ENCODE measurements at regions not wholly inside any gene's neighbourhood (a gene's known extent, or its start where the extent isn't known, plus 50 kb on each side); places are given as distances from the start of the nearest gene placed in this dataset.

DNA sequence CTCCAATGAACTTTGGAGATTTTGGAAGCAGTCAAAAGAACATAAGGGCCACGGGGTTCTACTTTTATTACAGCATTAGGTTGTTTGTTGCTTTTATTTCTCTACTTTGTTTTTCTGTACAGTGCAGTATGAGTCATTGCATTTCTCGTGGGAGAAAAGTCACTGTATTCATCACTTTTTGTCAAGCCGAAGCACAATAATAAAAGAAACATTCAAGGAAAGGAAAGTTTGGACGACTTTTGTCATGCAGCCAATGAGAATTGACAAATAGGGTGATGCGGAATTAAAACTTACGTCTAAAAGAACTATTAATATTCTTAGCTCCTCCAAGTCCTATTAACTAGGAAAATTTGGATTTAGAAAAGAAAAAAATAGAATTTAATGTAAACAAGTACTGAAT, 209.9 kb downstream of the TMEM182 start:
- no peaks in the 10 kb centered on the region for H3K9me3 ChIP-seq (ENCODE audit: control insufficient read depth in 4 of 4, insufficient read depth in 3 of 4, low read length in 3 of 4)
- DNase-seq (peak in 2 of 3 donors; percentile 67 to 84), ATAC-seq (ENCODE audit: insufficient read depth, low FRiP score) (no peak)
- H3K4me1 ChIP-seq (ENCODE audit: control insufficient read depth in 5 of 5, insufficient read depth in 5 of 5, low read length in 5 of 5) = peaks cover 0 to 18% (median 0%) of the 10 kb centered on the region in 5 donors
- WGBS, 2 donors = 73 to 80% methylated on average over 6 of the region's 6 CpGs
- H3K36me3 ChIP-seq (ENCODE audit: control insufficient read depth in 4 of 4, insufficient read depth in 4 of 4, low read length in 4 of 4) = no peaks in the 10 kb centered on the region
- no peak overlapping the region for H3K27ac ChIP-seq (ENCODE audit: low read depth in 1 of 2, low read length in 1 of 2)
- H3K27me3 ChIP-seq (ENCODE audit: control insufficient read depth in 3 of 3, insufficient read depth in 3 of 3, low read length in 2 of 3) = no peaks in the 10 kb centered on the region
- TF ChIP-seq, protein P1, sequence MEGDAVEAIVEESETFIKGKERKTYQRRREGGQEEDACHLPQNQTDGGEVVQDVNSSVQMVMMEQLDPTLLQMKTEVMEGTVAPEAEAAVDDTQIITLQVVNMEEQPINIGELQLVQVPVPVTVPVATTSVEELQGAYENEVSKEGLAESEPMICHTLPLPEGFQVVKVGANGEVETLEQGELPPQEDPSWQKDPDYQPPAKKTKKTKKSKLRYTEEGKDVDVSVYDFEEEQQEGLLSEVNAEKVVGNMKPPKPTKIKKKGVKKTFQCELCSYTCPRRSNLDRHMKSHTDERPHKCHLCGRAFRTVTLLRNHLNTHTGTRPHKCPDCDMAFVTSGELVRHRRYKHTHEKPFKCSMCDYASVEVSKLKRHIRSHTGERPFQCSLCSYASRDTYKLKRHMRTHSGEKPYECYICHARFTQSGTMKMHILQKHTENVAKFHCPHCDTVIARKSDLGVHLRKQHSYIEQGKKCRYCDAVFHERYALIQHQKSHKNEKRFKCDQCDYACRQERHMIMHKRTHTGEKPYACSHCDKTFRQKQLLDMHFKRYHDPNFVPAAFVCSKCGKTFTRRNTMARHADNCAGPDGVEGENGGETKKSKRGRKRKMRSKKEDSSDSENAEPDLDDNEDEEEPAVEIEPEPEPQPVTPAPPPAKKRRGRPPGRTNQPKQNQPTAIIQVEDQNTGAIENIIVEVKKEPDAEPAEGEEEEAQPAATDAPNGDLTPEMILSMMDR (IDR thresholded peaks at IDR 0.05; ENCODE audit: control extremely low read depth, extremely low read depth) = no peak
- H3K9ac ChIP-seq (ENCODE audit: insufficient read depth in 1 of 2, low read length in 2 of 2) = no peak overlapping the region
- no peak overlapping the region for H3K4me3 ChIP-seq

DNA sequence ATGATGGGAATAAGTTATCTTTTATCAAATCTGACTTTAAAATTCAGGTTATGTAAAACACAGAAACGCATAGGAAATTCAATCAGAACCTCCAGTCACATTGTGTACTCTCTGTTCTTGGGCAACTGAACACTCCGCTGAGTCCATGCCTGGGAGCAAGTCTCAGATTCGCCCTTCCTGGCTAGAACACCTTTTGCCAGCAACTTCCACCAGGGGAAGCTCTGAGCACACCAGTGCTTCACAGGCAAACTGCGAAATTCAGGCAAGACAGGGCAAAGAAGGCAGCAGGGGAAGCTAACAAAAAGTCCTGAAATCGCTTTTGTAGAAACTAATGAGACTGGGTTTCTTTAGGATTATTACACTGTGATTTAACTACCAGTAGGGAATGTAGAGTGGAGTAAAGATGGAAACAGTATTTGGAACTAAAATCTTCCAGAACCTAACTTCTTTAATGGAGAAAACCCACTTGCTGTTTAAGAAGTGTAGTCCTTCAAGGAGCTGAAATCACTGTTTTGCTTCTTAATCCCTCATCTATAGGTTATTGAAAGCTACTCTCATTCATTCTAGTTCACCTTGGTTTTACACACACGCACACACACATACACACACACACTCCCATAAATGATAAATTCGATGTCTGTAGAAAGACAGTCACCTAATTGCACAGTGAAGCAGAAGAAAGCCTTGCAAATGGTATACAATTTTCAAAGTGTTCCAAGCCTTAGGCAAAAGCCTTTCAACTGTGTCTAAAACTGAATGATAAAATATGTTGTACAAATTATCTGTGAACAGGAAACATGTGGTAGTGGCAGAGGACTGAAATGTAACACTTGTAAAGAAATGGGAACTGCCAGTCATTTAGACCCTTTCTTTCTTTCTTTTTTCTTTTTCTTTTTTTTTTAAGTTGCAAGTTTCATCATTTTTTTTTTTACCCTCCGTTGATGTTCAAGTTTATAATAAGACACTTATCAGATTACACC, 214.5 kb downstream of the TMEM182 start:
- Histone ChIP-seq H3K9ac (ENCODE audit: insufficient read depth in 1 of 2, low read length in 2 of 2) (no peak overlapping the region), H3K27me3 (ENCODE audit: control insufficient read depth in 3 of 3, insufficient read depth in 3 of 3, low read length in 2 of 3) (no peaks in the 10 kb centered on the region), H3K9me3 (ENCODE audit: control insufficient read depth in 4 of 4, insufficient read depth in 3 of 4, low read length in 3 of 4) (no peaks in the 10 kb centered on the region), H3K27ac (ENCODE audit: low read depth in 1 of 2, low read length in 1 of 2) (no peak overlapping the region), H3K4me3 (no peak overlapping the region), H3K4me1 (ENCODE audit: control insufficient read depth in 5 of 5, insufficient read depth in 5 of 5, low read length in 5 of 5) (peaks cover 0 to 27% (median 0%) of the 10 kb centered on the region in 5 donors), H3K36me3 (ENCODE audit: control insufficient read depth in 4 of 4, insufficient read depth in 4 of 4, low read length in 4 of 4) (no peaks in the 10 kb centered on the region)
- TF ChIP-seq, protein P1 (IDR thresholded peaks at IDR 0.05; ENCODE audit: control extremely low read depth, extremely low read depth) = peak; percentile 5
- 31% methylated on average over 8 of the region's 8 CpGs for WGBS, 2 donors
- peak; percentile 68 to 90 (median 84) for DNase-seq
- ATAC-seq (ENCODE audit: insufficient read depth, low FRiP score) = no peak

DNA sequence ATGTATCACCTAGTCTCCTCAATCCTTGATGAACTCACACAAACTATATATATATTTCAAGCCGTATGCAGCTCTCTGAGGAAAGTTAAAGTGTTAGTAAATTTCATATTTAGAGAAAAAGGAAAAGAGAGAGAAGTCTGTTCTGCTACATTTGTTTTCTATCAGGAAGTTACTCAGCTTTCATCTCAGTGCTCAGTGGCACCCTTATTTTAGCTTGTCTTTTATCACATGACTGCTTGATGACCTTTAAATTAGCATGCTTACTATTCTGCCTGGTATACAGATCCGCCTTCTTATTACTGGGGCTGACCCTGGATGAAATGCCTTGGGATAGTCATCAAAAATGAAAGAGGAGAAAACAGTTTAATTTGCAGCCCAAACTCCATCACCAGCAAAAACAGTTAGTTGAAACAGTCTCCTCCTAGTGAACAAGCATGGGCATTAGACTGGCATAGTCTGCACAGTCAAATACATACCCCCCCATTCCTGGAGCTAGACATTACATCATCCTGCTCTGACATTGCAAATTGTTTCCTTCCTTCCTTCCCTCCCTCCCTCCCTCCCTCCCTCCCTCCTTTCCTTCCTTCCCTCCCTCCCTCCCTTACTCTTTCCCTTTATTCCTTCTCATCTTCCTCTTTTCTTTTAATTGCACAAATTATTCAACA, 215.7 kb downstream of the TMEM182 start:
- ATAC-seq (ENCODE audit: insufficient read depth, low FRiP score) = no peak
- no peak overlapping the region for H3K9ac ChIP-seq (ENCODE audit: insufficient read depth in 1 of 2, low read length in 2 of 2)
- H3K27ac ChIP-seq (ENCODE audit: low read depth in 1 of 2, low read length in 1 of 2) = no peak overlapping the region
- no peaks in the 10 kb centered on the region for H3K27me3 ChIP-seq (ENCODE audit: control insufficient read depth in 3 of 3, insufficient read depth in 3 of 3, low read length in 2 of 3)
- no peak for DNase-seq
- peaks cover 0 to 27% (median 0%) of the 10 kb centered on the region in 5 donors for H3K4me1 ChIP-seq (ENCODE audit: control insufficient read depth in 5 of 5, insufficient read depth in 5 of 5, low read length in 5 of 5)
- no peaks in the 10 kb centered on the region for H3K36me3 ChIP-seq (ENCODE audit: control insufficient read depth in 4 of 4, insufficient read depth in 4 of 4, low read length in 4 of 4)
- H3K4me3 ChIP-seq = no peak overlapping the region
- TF ChIP-seq, protein P1 (IDR thresholded peaks at IDR 0.05; ENCODE audit: control extremely low read depth, extremely low read depth) = no peak
- WGBS, 2 donors = 51 to 66% methylated on average over 2 of the region's 2 CpGs
- no peaks in the 10 kb centered on the region for H3K9me3 ChIP-seq (ENCODE audit: control insufficient read depth in 4 of 4, insufficient read depth in 3 of 4, low read length in 3 of 4)
